SK-N-SH treated with all-trans-retinoic acid at 6 μM for 48 hours (cell line): ENCODE measurements at regions not wholly inside any gene's neighbourhood (a gene's known extent, or its start where the extent isn't known, plus 50 kb on each side); places are given as distances from the start of the nearest gene placed in this dataset.

Experiments
- ATAC-seq: fragments of 200-7000 bp; cut with Tn5 transposase; 3 replicates; pipeline ENCODE4 v1.9.1; 2020; ENCODE audit warnings: mild to moderate bottlenecking, moderate library complexity
- ARNTL ChIP-seq: fragments of 450-650 bp; formaldehyde crosslinking; IDR thresholded peaks from 2 replicates; pipeline ENCODE4 v1.5.0; 2020; ENCODE audit warnings: low read depth, mild to moderate bottlenecking, moderate library complexity, borderline replicate concordance
- BACH2 ChIP-seq: fragments of 250-450 bp; sonication (Bioruptor Pico); IDR thresholded peaks from 2 replicates; pipeline ENCODE4 v1.9.0; 2021; ENCODE audit warnings: mild to moderate bottlenecking, borderline replicate concordance
- CSDC2 ChIP-seq: fragments of 250-450 bp; sonication (Bioruptor Pico); IDR thresholded peaks from 2 replicates; pipeline ENCODE4 v1.5.0; 2020; ENCODE audit warnings: mild to moderate bottlenecking, moderate library complexity
- ESRRG ChIP-seq: fragments of 250-450 bp; sonication (Bioruptor Pico); IDR thresholded peaks from 2 replicates; pipeline ENCODE4 v1.6.1; 2021; ENCODE audit warnings: mild to moderate bottlenecking
- GLIS3 ChIP-seq: fragments of 250-450 bp; sonication (Bioruptor Pico); IDR thresholded peaks from 2 replicates; pipeline ENCODE4 v1.5.0; 2020; ENCODE audit warnings: mild to moderate bottlenecking, moderate library complexity
- ISL1 ChIP-seq: fragments of 250-450 bp; sonication (Bioruptor Pico); IDR thresholded peaks from 2 replicates; pipeline ENCODE4 v2.1.2; 2022; ENCODE audit warnings: mild to moderate bottlenecking, moderate library complexity
- OSR1 ChIP-seq: fragments of 250-450 bp; sonication (Bioruptor Pico); IDR thresholded peaks from 2 replicates; pipeline ENCODE4 v1.8.0; 2022; ENCODE audit warnings: moderate library complexity, mild to moderate bottlenecking, inconsistent platforms
- PATZ1 ChIP-seq: fragments of 250-450 bp; sonication (Bioruptor Pico); IDR thresholded peaks from 2 replicates; pipeline ENCODE4 v1.8.0; 2020; ENCODE audit warnings: mild to moderate bottlenecking, moderate library complexity, borderline replicate concordance
- PPARA ChIP-seq: fragments of 250-450 bp; sonication (Bioruptor Pico); IDR thresholded peaks from 2 replicates; pipeline ENCODE4 v1.5.0; 2020; ENCODE audit warnings: mild to moderate bottlenecking, borderline replicate concordance
- RARB ChIP-seq: fragments of 250-450 bp; sonication (Bioruptor Pico); IDR thresholded peaks from 2 replicates; pipeline ENCODE4 v1.8.0; 2021; ENCODE audit warnings: mild to moderate bottlenecking, moderate library complexity
- SNAI2 ChIP-seq: fragments of 250-450 bp; sonication (Bioruptor Pico); IDR thresholded peaks from 2 replicates; pipeline ENCODE4 v1.5.0; 2020; ENCODE audit warnings: mild to moderate bottlenecking, moderate library complexity
- TCF4 ChIP-seq: fragments of 250-450 bp; sonication (Bioruptor Pico); IDR thresholded peaks from 2 replicates; pipeline ENCODE4 v1.8.0; 2021; ENCODE audit warnings: mild to moderate bottlenecking, moderate library complexity, borderline replicate concordance
- TOX ChIP-seq: fragments of 250-450 bp; sonication (Bioruptor Pico); IDR thresholded peaks from 2 replicates; pipeline ENCODE4 v1.8.0; 2021; ENCODE audit warnings: mild to moderate bottlenecking, moderate library complexity, borderline replicate concordance
- ZC3H10 ChIP-seq: fragments of 250-450 bp; sonication (Bioruptor Pico); IDR thresholded peaks from 2 replicates; pipeline ENCODE4 v1.5.1; 2021; ENCODE audit warnings: mild to moderate bottlenecking, moderate library complexity
- ZFP3 ChIP-seq: fragments of 250-450 bp; sonication (Bioruptor Pico); IDR thresholded peaks from 2 replicates; pipeline ENCODE4 v1.5.0; 2020; ENCODE audit warnings: mild to moderate bottlenecking, moderate library complexity
- ZFP30 ChIP-seq: fragments of 450-650 bp; formaldehyde crosslinking; IDR thresholded peaks from 2 replicates; pipeline ENCODE4 v1.5.0; 2022; ENCODE audit warnings: mild to moderate bottlenecking, moderate library complexity
- ZNF565 ChIP-seq: fragments of 450-650 bp; formaldehyde crosslinking; conservative IDR thresholded peaks from 2 replicates; pipeline ENCODE4 v1.5.0; 2020; ENCODE audit warnings: low read depth, mild to moderate bottlenecking, moderate library complexity
- ZNF70 ChIP-seq: fragments of 450-650 bp; formaldehyde crosslinking; IDR thresholded peaks from 2 replicates; pipeline ENCODE4 v1.5.0; 2020; ENCODE audit warnings: mild to moderate bottlenecking, moderate library complexity
- ZNF8 ChIP-seq: fragments of 450-650 bp; formaldehyde crosslinking; IDR thresholded peaks from 2 replicates; pipeline ENCODE4 v1.5.0; 2020; ENCODE audit warnings: mild to moderate bottlenecking, moderate library complexity
- TF ChIP-seq, protein P1 (sequence below): fragments of 250-450 bp; sonication (Bioruptor Pico); IDR thresholded peaks from 2 replicates; pipeline ENCODE4 v1.8.0; 2021; ENCODE audit warnings: low read depth, mild to moderate bottlenecking, moderate library complexity, borderline replicate concordance
- TF ChIP-seq, protein P2 (sequence below): fragments of 250-450 bp; sonication (Bioruptor Pico); IDR thresholded peaks from 2 replicates; pipeline ENCODE4 v1.5.1; 2021; ENCODE audit warnings: mild to moderate bottlenecking, moderate library complexity

- ATAC-seq, result no peak
- TF ChIP-seq ZNF8 (CRISPR knock-in tag) (no peak), ESRRG (CRISPR knock-in tag) (no peak), RARB (no peak), BACH2 (no peak), OSR1 (CRISPR knock-in tag) (no peak), PATZ1 (no peak), TOX (CRISPR knock-in tag) (no peak), ZFP30 (no peak)
- TF ChIP-seq, all 23 proteins: peak for 0
Measured at GRCh38 chr12:4969405-4969804, 59.7 kb downstream of the KCNA1 start.

- no peak for ATAC-seq
- TF ChIP-seq SNAI2 (no peak), GLIS3 (CRISPR knock-in tag) (no peak), ZNF8 (CRISPR knock-in tag) (no peak), CSDC2 (CRISPR knock-in tag) (no peak), PPARA (CRISPR knock-in tag) (no peak), OSR1 (CRISPR knock-in tag) (no peak), ZC3H10 (CRISPR knock-in tag) (no peak), TCF4 (CRISPR knock-in tag) (no peak), ZNF70 (CRISPR knock-in tag) (no peak), ARNTL (CRISPR knock-in tag) (no peak), BACH2 (no peak), RARB (no peak)
- TF ChIP-seq, protein P1, sequence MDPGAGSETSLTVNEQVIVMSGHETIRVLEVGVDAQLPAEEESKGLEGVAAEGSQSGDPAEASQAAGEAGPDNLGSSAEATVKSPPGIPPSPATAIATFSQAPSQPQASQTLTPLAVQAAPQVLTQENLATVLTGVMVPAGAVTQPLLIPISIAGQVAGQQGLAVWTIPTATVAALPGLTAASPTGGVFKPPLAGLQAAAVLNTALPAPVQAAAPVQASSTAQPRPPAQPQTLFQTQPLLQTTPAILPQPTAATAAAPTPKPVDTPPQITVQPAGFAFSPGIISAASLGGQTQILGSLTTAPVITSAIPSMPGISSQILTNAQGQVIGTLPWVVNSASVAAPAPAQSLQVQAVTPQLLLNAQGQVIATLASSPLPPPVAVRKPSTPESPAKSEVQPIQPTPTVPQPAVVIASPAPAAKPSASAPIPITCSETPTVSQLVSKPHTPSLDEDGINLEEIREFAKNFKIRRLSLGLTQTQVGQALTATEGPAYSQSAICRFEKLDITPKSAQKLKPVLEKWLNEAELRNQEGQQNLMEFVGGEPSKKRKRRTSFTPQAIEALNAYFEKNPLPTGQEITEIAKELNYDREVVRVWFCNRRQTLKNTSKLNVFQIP, result no peak
- TF ChIP-seq, protein P2, sequence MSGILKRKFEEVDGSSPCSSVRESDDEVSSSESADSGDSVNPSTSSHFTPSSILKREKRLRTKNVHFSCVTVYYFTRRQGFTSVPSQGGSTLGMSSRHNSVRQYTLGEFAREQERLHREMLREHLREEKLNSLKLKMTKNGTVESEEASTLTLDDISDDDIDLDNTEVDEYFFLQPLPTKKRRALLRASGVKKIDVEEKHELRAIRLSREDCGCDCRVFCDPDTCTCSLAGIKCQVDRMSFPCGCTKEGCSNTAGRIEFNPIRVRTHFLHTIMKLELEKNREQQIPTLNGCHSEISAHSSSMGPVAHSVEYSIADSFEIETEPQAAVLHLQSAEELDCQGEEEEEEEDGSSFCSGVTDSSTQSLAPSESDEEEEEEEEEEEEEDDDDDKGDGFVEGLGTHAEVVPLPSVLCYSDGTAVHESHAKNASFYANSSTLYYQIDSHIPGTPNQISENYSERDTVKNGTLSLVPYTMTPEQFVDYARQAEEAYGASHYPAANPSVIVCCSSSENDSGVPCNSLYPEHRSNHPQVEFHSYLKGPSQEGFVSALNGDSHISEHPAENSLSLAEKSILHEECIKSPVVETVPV, result no peak
- TF ChIP-seq, all 23 proteins: peak for 0
Measured at GRCh38 chr12:4974217-4974616, 64.5 kb downstream of the KCNA1 start.

DNA sequence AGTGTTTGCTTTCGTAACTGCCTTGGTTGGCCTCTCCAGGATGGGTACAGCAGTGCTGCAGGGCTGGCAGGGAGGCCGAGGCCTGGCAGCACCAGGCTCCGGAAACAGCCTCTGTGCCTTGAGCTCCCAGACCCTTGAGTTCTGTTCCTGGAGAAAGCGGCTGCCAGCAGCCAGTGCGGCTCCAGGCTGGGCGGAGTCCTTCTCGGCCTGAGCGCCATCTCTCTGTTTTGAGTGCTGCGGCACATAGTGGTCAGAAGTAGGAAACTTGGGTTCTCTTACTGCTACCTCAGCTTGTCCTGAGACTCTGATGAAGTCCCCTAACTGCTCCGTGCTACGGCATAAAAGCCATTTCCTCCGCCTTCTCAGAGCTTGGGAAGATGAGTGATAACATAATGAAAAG is 65.9 kb downstream of the KCNA1 start:
- no peak for TF ChIP-seq ZNF565
- no peak for TF ChIP-seq ZFP30
- TF ChIP-seq, protein P2, result no peak
- no peak for TF ChIP-seq OSR1 (CRISPR knock-in tag)
- TF ChIP-seq TOX (CRISPR knock-in tag), result no peak
- peak; percentile 91 for ATAC-seq

DNA sequence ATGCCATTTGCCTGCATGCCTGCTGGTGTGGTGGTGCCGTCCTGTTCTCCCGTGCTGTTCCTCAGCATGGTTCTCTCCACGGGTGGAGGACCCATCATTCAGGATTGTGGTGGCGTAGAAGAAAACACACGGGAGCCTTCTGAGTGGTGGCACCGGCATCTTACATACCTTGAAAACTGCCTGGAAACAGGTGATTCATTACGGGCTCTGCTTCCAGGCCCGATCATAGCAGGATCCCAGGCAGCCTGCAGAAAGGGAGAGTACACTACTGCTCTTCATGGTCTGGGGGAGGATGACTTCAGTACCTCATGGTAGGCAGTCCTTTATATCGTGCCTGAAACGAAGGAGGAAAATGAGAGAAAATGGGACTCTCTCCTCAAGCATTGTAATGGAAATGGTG is 66.6 kb upstream of the KCNA5 start:
- TF ChIP-seq, protein P2, result no peak
- TF ChIP-seq ARNTL (CRISPR knock-in tag) (no peak), PATZ1 (no peak), ZNF8 (CRISPR knock-in tag) (no peak), RARB (no peak), ZNF70 (CRISPR knock-in tag) (no peak), ZFP3 (CRISPR knock-in tag) (no peak), GLIS3 (CRISPR knock-in tag) (no peak), ESRRG (CRISPR knock-in tag) (no peak), OSR1 (CRISPR knock-in tag) (no peak), ISL1 (CRISPR knock-in tag) (no peak), CSDC2 (CRISPR knock-in tag) (no peak), SNAI2 (no peak), PPARA (CRISPR knock-in tag) (no peak)
- ATAC-seq, result peak; percentile 13; the same call in 1 of the 3 replicates
